Left lobe of liver (tissue), 2 donors: ENCODE measurements at regions not wholly inside any gene's neighbourhood (a gene's known extent, or its start where the extent isn't known, plus 50 kb on each side); places are given as distances from the start of the nearest gene placed in this dataset.

Experiments
- ATAC-seq: fragments of 200-7000 bp; cut with Tn5 transposase; one replicate; pipeline ENCODE4 v1.9.1; 2020; ENCODE audit warnings: mild to moderate bottlenecking, moderate library complexity
- DNase-seq: peaks from one replicate; pipeline ENCODE4 v3.0.0-alpha.2; 2020; ENCODE audit warnings: low spot score
- donor health status: DM: no; HTN: no; CAD: no; lungs with moderate emphysema.
- donor health status: DM: no; HTN: yes; CAD: no.

- no peak for DNase-seq
- no peak for ATAC-seq
These were observed 76.0 kb downstream of the FAM124B start for GRCh38 chr2:224325941-224326340.

GRCh38 chr2:224324604-224325003 lies 77.3 kb downstream of the FAM124B start:
- DNase-seq (no peak), ATAC-seq (no peak)

GRCh38 chr2:224320660-224321059 lies 81.2 kb downstream of the FAM124B start:
- ATAC-seq: no peak
- no peak for DNase-seq

- no peak for DNase-seq
- ATAC-seq: no peak
These were observed 82.2 kb downstream of the FAM124B start for GRCh38 chr2:224319750-224320149.

GRCh38 chr2:224312741-224313140 lies 89.2 kb downstream of the FAM124B start:
- no peak for DNase-seq
- no peak for ATAC-seq

GRCh38 chr2:224310943-224311625 lies 90.8 kb downstream of the FAM124B start:
- ATAC-seq (no peak), DNase-seq (no peak)

- DNase-seq: no peak
- ATAC-seq: no peak
These were observed 92.7 kb downstream of the FAM124B start for GRCh38 chr2:224309176-224309575.

- no peak for DNase-seq
These were observed 93.5 kb downstream of the FAM124B start for GRCh38 chr2:224308272-224308911.

GRCh38 chr2:224302952-224303351 lies 99.0 kb downstream of the FAM124B start:
- no peak for DNase-seq

More at GRCh38 chr2:224308272-224308911, 93.5 kb downstream of the FAM124B start:
- peak; percentile 93 for ATAC-seq

GRCh38 chr2:224293976-224294375 lies 107.9 kb downstream of the FAM124B start:
- no peak for DNase-seq
- ATAC-seq: no peak

More at GRCh38 chr2:224302952-224303351, 99.0 kb downstream of the FAM124B start:
- ATAC-seq: no peak

GRCh38 chr2:224287531-224287930 lies 114.4 kb downstream of the FAM124B start:
- DNase-seq: no peak
- ATAC-seq: no peak

GRCh38 chr2:224286923-224287322 lies 115.0 kb downstream of the FAM124B start:
- no peak for DNase-seq
- no peak for ATAC-seq

- ATAC-seq: peak; percentile 72
- DNase-seq: no peak
These were observed 117.6 kb downstream of the FAM124B start for GRCh38 chr2:224284134-224284946.

GRCh38 chr2:224283466-224283965 lies 118.4 kb downstream of the FAM124B start:
- ATAC-seq (no peak), DNase-seq (no peak)

- DNase-seq: no peak
- no peak for ATAC-seq
These were observed 120.5 kb downstream of the FAM124B start for GRCh38 chr2:224281374-224281773.

GRCh38 chr2:224278531-224278930 lies 123.4 kb downstream of the FAM124B start:
- no peak for DNase-seq
- no peak for ATAC-seq

GRCh38 chr2:224276251-224276650 lies 125.7 kb downstream of the FAM124B start:
- DNase-seq (no peak), ATAC-seq (no peak)

- ATAC-seq: peak; percentile 81
- no peak for DNase-seq
These were observed 129.5 kb downstream of the FAM124B start for GRCh38 chr2:224272237-224272910.

GRCh38 chr2:224271617-224272236 lies 130.2 kb downstream of the FAM124B start:
- peak; percentile 44 for ATAC-seq
- no peak for DNase-seq

- DNase-seq (no peak), ATAC-seq (no peak)
These were observed 133.5 kb downstream of the FAM124B start for GRCh38 chr2:224268441-224268840.
